ENCODE measurements at regions not wholly inside any gene's neighbourhood (a gene's known extent, or its start where the extent isn't known, plus 50 kb on each side); places are given as distances from the start of the nearest gene placed in this dataset.

GRCh38 chr3:157956850-157957249 lies 149.4 kb downstream of the SHOX2 start:
- TF ChIP-seq POLR2A (IDR thresholded peaks at IDR 0.05) (no peak), EP300 (IDR thresholded peaks at IDR 0.05) (no peak)
- TF ChIP-seq, protein P1, sequence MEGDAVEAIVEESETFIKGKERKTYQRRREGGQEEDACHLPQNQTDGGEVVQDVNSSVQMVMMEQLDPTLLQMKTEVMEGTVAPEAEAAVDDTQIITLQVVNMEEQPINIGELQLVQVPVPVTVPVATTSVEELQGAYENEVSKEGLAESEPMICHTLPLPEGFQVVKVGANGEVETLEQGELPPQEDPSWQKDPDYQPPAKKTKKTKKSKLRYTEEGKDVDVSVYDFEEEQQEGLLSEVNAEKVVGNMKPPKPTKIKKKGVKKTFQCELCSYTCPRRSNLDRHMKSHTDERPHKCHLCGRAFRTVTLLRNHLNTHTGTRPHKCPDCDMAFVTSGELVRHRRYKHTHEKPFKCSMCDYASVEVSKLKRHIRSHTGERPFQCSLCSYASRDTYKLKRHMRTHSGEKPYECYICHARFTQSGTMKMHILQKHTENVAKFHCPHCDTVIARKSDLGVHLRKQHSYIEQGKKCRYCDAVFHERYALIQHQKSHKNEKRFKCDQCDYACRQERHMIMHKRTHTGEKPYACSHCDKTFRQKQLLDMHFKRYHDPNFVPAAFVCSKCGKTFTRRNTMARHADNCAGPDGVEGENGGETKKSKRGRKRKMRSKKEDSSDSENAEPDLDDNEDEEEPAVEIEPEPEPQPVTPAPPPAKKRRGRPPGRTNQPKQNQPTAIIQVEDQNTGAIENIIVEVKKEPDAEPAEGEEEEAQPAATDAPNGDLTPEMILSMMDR (IDR thresholded peaks at IDR 0.05) = no peak

Measured in upper lobe of left lung (tissue), 4 donors.